Mammary epithelial cell (primary cell): ENCODE measurements at regions not wholly inside any gene's neighbourhood (a gene's known extent, or its start where the extent isn't known, plus 50 kb on each side); places are given as distances from the start of the nearest gene placed in this dataset.

Experiments
- CTCF ChIP-seq, 2 donors: IDR thresholded peaks in 1 of 2; conservative IDR thresholded peaks in 1 of 2; 2 replicates each; pipeline ENCODE4 v1.5.1; 2011 to 2012; ENCODE audit warnings: inconsistent platforms in 2 of 2, low read length in 2 of 2, mild to moderate bottlenecking in 2 of 2, control low read depth in 1 of 2, low read depth in 1 of 2; ENCODE audit not compliant: insufficient read depth in 1 of 2; ENCODE audit errors: extremely low read depth in 1 of 2
- EZH2 ChIP-seq: IDR thresholded peaks from 2 replicates; pipeline ENCODE4 v1.6.1; 2012; ENCODE audit warnings: low read length, inconsistent platforms, borderline replicate concordance

- TF ChIP-seq CTCF (conservative IDR thresholded peaks at IDR 0.05 in 1 of 2, IDR thresholded peaks at IDR 0.05 in 1 of 2; ENCODE audit: extremely low read depth in 1 of 2, insufficient read depth in 1 of 2, low read depth in 1 of 2, low read length in 2 of 2): no peak
- no peak for TF ChIP-seq EZH2
Observed at GRCh38 chrX:38877366-38877765, 76.1 kb downstream of the MID1IP1 start.
